SK-MEL-5 (cell line): ENCODE measurements at regions not wholly inside any gene's neighbourhood (a gene's known extent, or its start where the extent isn't known, plus 50 kb on each side); places are given as distances from the start of the nearest gene placed in this dataset.
"Not testable (repeated sequence)": the region's sequence is repeated elsewhere in the genome, so short reads cannot be mapped to it uniquely, and the experiment has no call there.

Source experiments
- DNase-seq: peaks from one replicate; pipeline ENCODE4 v3.0.0-alpha.2; 2016; ENCODE audit warnings: low read depth, low spot score
- in situ Hi-C: cut with HindIII; loops from 2 replicates; pipeline ENCODE4 v1.10.0; 2016; ENCODE audit warnings: low sequenced_read_pairs, high pct_unique_total_duplicates, low pct_unique_long_range_greater_than_20kb
- small RNA-seq, 2 experiments: library from RNA; depleted of rRNA; stranded (forward); fragments of <200 nt; gene quantifications; one replicate each; pipeline ENCODE3, GENCODE V24; 2014

DNA sequence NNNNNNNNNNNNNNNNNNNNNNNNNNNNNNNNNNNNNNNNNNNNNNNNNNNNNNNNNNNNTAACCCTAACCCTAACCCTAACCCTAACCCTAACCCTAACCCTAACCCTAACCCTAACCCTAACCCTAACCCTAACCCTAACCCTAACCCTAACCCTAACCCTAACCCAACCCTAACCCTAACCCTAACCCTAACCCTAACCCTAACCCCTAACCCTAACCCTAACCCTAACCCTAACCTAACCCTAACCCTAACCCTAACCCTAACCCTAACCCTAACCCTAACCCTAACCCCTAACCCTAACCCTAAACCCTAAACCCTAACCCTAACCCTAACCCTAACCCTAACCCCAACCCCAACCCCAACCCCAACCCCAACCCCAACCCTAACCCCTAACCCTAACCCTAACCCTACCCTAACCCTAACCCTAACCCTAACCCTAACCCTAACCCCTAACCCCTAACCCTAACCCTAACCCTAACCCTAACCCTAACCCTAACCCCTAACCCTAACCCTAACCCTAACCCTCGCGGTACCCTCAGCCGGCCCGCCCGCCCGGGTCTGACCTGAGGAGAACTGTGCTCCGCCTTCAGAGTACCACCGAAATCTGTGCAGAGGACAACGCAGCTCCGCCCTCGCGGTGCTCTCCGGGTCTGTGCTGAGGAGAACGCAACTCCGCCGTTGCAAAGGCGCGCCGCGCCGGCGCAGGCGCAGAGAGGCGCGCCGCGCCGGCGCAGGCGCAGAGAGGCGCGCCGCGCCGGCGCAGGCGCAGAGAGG lies 441.3 kb downstream of the OR4F29 start:
- DNase-seq, in situ Hi-C loops: not testable (repeated sequence)

Small RNA genes in the stretch of these regions (small RNA-seq; reads per million reads assigned to genes)
- gene AL627309.7 = 0 reads per million in 2 experiments
- 0 reads per million in 2 experiments for gene MIR6859-1
- gene MIR6859-2 = 0 reads per million in 2 experiments
- gene RNU6-1100P = 0 reads per million in 2 experiments
